ENCODE measurements at regions not wholly inside any gene's neighbourhood (a gene's known extent, or its start where the extent isn't known, plus 50 kb on each side); places are given as distances from the start of the nearest gene placed in this dataset.

- DNase-seq: no peak
Measured at GRCh38 chr3:87390821-87391220, 114.4 kb upstream of the POU1F1 start.

GRCh38 chr3:87390353-87390752 is 114.0 kb upstream of the POU1F1 start:
- no peak for DNase-seq

- no peak for DNase-seq
Measured at GRCh38 chr3:87375231-87375682, 98.9 kb upstream of the POU1F1 start.

GRCh38 chr3:87370007-87370406 is 93.6 kb upstream of the POU1F1 start:
- no peak for DNase-seq

GRCh38 chr3:87367736-87368135 is 91.4 kb upstream of the POU1F1 start:
- no peak for DNase-seq

GRCh38 chr3:87363721-87364120 is 87.3 kb upstream of the POU1F1 start:
- DNase-seq: no peak

GRCh38 chr3:87361956-87362355 is 85.6 kb upstream of the POU1F1 start:
- DNase-seq: no peak

- DNase-seq: no peak
Measured at GRCh38 chr3:87361271-87361670, 84.9 kb upstream of the POU1F1 start.

- no peak for DNase-seq
Measured at GRCh38 chr3:87359826-87360225, 83.4 kb upstream of the POU1F1 start.

GRCh38 chr3:87359025-87359424 is 82.6 kb upstream of the POU1F1 start:
- DNase-seq: no peak

- no peak for DNase-seq
Measured at GRCh38 chr3:87358066-87358465, 81.7 kb upstream of the POU1F1 start.

- DNase-seq: no peak
Measured at GRCh38 chr3:87354398-87354797, 78.0 kb upstream of the POU1F1 start.

GRCh38 chr3:87351937-87352336 is 75.6 kb upstream of the POU1F1 start:
- DNase-seq: no peak

GRCh38 chr3:87350367-87351199 is 74.2 kb upstream of the POU1F1 start:
- DNase-seq: peak; percentile 50

GRCh38 chr3:87349833-87350232 is 73.4 kb upstream of the POU1F1 start:
- DNase-seq: no peak

GRCh38 chr3:87336761-87337160 is 60.4 kb upstream of the POU1F1 start:
- DNase-seq: no peak

GRCh38 chr3:87335931-87336330 is 59.5 kb upstream of the POU1F1 start:
- no peak for DNase-seq

- no peak for DNase-seq
Measured at GRCh38 chr3:87333393-87333892, 57.1 kb upstream of the POU1F1 start.

GRCh38 chr3:87332789-87333188 is 56.4 kb upstream of the POU1F1 start:
- DNase-seq: no peak

- DNase-seq: no peak
Measured at GRCh38 chr3:87329065-87329464, 52.7 kb upstream of the POU1F1 start.

Measured in central memory CD4-positive, alpha-beta T cell (primary cell).